ENCODE measurements at regions not wholly inside any gene's neighbourhood (a gene's known extent, or its start where the extent isn't known, plus 50 kb on each side); places are given as distances from the start of the nearest gene placed in this dataset.
A peak's percentile ranks its signal among the peaks of the same experiment; 100 is the strongest.
"Not testable (repeated sequence)": the region's sequence is repeated elsewhere in the genome, so short reads cannot be mapped to it uniquely, and the experiment has no call there.

DNA sequence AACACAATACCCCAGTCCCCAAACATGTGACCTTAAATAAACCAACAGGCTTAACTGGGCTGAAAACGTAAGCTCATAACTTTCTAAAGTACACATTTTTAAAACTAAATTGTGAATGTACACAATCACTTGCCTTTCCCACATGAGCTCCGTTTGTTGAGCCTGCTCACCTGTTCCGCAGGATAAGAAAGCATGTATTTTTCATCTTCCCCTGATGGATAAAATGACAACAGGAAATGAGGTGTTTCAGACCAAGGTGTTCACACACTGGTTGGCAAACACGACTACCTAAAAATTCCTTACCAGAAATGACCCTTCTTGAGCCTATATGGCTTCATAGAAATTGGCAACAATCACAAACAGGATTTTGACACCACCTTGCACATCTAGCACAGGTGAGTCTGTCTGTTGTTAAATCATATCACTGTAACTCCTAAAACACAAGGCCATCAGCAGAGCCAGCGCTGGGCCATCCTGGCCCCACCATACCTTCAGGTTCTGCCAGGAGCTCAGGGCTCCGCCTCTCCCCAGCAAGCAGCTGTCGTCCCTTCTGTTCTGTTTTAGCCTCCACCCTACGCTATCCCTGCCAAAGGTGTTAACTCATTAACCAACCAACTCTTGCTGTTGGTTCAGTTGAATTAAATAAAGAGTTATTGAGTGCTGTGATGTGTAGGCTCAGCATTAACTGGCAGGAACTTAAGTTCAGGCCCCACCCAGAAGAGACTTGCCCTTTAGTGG lies 73.6 kb upstream of the RNF32 start:
- TF ChIP-seq RAD21 (IDR thresholded peaks at IDR 0.05) (peak in 1 of 2 donors; percentile 6), YY1 (IDR thresholded peaks at IDR 0.05) (no peak), HNF4A (conservative IDR thresholded peaks at IDR 0.05) (peak in 1 of 2 donors; percentile 33), RXRA (IDR thresholded peaks at IDR 0.05) (peak in 1 of 2 donors; percentile 38)
- TF ChIP-seq, protein P1, sequence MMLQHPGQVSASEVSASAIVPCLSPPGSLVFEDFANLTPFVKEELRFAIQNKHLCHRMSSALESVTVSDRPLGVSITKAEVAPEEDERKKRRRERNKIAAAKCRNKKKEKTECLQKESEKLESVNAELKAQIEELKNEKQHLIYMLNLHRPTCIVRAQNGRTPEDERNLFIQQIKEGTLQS (IDR thresholded peaks at IDR 0.05): no peak
- H3K4me1 ChIP-seq (ENCODE audit: control insufficient read depth in 4 of 4, insufficient read depth in 4 of 4, low read length in 3 of 4): peaks cover 0 to 7% (median 2%) of the 10 kb centered on the region in 4 donors
- DNase-seq (ENCODE audit: low spot score): no peak
- H3K4me3 ChIP-seq (ENCODE audit: low read depth in 1 of 3, low read length in 3 of 3): no peak overlapping the region
- H3K27me3 ChIP-seq (ENCODE audit: control insufficient read depth in 4 of 4, insufficient read depth in 4 of 4, low read length in 3 of 4): no peaks in the 10 kb centered on the region
- no peak overlapping the region for H3K27ac ChIP-seq (ENCODE audit: low read depth in 1 of 2, low read length in 2 of 2)
- 62% methylated on average over 8 of the region's 8 CpGs for WGBS
- H3K36me3 ChIP-seq (ENCODE audit: control insufficient read depth in 4 of 4, insufficient read depth in 3 of 4, low read depth in 1 of 4, low read length in 3 of 4): no peaks in the 10 kb centered on the region
- H3K9me3 ChIP-seq (ENCODE audit: control insufficient read depth in 4 of 4, low read length in 3 of 4): no peaks in the 10 kb centered on the region
- no peak overlapping the region for H3K9ac ChIP-seq (ENCODE audit: low read depth in 1 of 2, low read length in 2 of 2)

DNA sequence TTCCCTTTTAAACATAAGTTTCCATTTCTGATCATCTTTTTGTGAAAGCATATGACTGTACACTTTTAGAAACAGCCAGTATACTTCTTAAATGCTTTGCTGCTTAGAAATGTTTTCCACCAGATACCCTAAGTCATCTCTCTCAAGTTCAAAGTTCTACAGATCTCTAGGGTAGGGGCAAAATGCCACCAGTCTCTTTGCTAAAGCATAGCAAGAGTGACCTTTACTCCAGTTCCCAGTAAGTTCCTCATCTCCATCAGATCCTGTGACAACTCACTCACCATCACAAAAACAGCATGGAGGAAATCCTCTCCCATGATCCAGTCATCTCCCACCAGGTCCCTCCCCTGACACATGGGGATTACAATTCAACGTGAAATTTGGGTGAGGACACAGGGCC lies 75.6 kb upstream of the RNF32 start:
- peak in 1 of 2 donors; percentile 13 for TF ChIP-seq RAD21 (IDR thresholded peaks at IDR 0.05)
- TF ChIP-seq RXRA (IDR thresholded peaks at IDR 0.05): peak; percentile 67 to 70
- peak; percentile 62 for TF ChIP-seq SP1 (IDR thresholded peaks at IDR 0.05)
- peak; percentile 17 for TF ChIP-seq HNF4G (IDR thresholded peaks at IDR 0.05)
- peak; percentile 76 to 79 for TF ChIP-seq HNF4A (conservative IDR thresholded peaks at IDR 0.05)
- 83% methylated on average over 1 of the region's 1 CpG for WGBS
- H3K4me3 ChIP-seq (ENCODE audit: low read depth in 1 of 3, low read length in 3 of 3); DNase-seq (ENCODE audit: low spot score); H3K27ac ChIP-seq (ENCODE audit: low read depth in 1 of 2, low read length in 2 of 2); H3K4me1 ChIP-seq (ENCODE audit: control insufficient read depth in 4 of 4, insufficient read depth in 4 of 4, low read length in 3 of 4); H3K9me3 ChIP-seq (ENCODE audit: control insufficient read depth in 4 of 4, low read length in 3 of 4); H3K36me3 ChIP-seq (ENCODE audit: control insufficient read depth in 4 of 4, insufficient read depth in 3 of 4, low read depth in 1 of 4, low read length in 3 of 4); H3K9ac ChIP-seq (ENCODE audit: low read depth in 1 of 2, low read length in 2 of 2); H3K27me3 ChIP-seq (ENCODE audit: control insufficient read depth in 4 of 4, insufficient read depth in 4 of 4, low read length in 3 of 4): not testable (repeated sequence)

DNA sequence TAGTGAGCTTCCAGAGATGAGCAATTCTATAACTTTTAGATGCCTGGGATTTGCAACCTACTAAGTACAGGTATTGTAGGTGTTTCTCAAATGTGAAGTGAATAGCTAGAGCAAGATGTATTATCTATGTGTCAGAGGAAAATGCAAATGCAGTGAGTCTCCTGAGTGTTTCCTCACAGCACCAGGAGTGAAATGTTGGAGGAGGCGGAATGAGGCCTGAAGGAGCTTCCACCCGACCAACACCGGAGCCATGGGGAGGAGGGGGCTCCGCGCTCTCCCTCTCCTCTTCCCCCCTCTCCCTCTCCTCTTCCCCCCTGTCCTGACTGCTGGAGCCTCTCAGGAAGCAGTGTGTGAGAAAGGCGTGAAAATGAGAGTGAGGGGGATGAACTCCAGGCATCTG lies 79.9 kb upstream of the RNF32 start:
- no peaks in the 10 kb centered on the region for H3K9me3 ChIP-seq (ENCODE audit: control insufficient read depth in 4 of 4, low read length in 3 of 4)
- DNase-seq (ENCODE audit: low spot score): no peak
- H3K36me3 ChIP-seq (ENCODE audit: control insufficient read depth in 4 of 4, insufficient read depth in 3 of 4, low read depth in 1 of 4, low read length in 3 of 4): no peaks in the 10 kb centered on the region
- H3K4me1 ChIP-seq (ENCODE audit: control insufficient read depth in 4 of 4, insufficient read depth in 4 of 4, low read length in 3 of 4): peaks cover 0 to 4% (median 2%) of the 10 kb centered on the region in 4 donors
- H3K9ac ChIP-seq (ENCODE audit: low read depth in 1 of 2, low read length in 2 of 2): no peak overlapping the region
- TF ChIP-seq HNF4A (conservative IDR thresholded peaks at IDR 0.05) (no peak), EGR1 (IDR thresholded peaks at IDR 0.05; ENCODE audit: low read depth in 2 of 2) (no peak), YY1 (IDR thresholded peaks at IDR 0.05) (no peak), GABPA (IDR thresholded peaks at IDR 0.05 in 1 of 2, conservative IDR thresholded peaks at IDR 0.05 in 1 of 2) (no peak), TAF1 (conservative IDR thresholded peaks at IDR 0.05) (no peak), JUND (IDR thresholded peaks at IDR 0.05) (no peak), FOXA2 (IDR thresholded peaks at IDR 0.05) (no peak), MAX (IDR thresholded peaks at IDR 0.05) (no peak), HNF4G (IDR thresholded peaks at IDR 0.05) (no peak), SP1 (IDR thresholded peaks at IDR 0.05) (no peak), FOXA1 (IDR thresholded peaks at IDR 0.05) (no peak), RAD21 (IDR thresholded peaks at IDR 0.05) (no peak), NR2F2 (IDR thresholded peaks at IDR 0.05) (no peak), RXRA (IDR thresholded peaks at IDR 0.05) (no peak)
- TF ChIP-seq, protein P1 (IDR thresholded peaks at IDR 0.05): no peak
- TF ChIP-seq, protein P2, sequence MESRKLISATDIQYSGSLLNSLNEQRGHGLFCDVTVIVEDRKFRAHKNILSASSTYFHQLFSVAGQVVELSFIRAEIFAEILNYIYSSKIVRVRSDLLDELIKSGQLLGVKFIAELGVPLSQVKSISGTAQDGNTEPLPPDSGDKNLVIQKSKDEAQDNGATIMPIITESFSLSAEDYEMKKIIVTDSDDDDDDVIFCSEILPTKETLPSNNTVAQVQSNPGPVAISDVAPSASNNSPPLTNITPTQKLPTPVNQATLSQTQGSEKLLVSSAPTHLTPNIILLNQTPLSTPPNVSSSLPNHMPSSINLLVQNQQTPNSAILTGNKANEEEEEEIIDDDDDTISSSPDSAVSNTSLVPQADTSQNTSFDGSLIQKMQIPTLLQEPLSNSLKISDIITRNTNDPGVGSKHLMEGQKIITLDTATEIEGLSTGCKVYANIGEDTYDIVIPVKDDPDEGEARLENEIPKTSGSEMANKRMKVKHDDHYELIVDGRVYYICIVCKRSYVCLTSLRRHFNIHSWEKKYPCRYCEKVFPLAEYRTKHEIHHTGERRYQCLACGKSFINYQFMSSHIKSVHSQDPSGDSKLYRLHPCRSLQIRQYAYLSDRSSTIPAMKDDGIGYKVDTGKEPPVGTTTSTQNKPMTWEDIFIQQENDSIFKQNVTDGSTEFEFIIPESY (IDR thresholded peaks at IDR 0.05): no peak
- TF ChIP-seq, protein P3, sequence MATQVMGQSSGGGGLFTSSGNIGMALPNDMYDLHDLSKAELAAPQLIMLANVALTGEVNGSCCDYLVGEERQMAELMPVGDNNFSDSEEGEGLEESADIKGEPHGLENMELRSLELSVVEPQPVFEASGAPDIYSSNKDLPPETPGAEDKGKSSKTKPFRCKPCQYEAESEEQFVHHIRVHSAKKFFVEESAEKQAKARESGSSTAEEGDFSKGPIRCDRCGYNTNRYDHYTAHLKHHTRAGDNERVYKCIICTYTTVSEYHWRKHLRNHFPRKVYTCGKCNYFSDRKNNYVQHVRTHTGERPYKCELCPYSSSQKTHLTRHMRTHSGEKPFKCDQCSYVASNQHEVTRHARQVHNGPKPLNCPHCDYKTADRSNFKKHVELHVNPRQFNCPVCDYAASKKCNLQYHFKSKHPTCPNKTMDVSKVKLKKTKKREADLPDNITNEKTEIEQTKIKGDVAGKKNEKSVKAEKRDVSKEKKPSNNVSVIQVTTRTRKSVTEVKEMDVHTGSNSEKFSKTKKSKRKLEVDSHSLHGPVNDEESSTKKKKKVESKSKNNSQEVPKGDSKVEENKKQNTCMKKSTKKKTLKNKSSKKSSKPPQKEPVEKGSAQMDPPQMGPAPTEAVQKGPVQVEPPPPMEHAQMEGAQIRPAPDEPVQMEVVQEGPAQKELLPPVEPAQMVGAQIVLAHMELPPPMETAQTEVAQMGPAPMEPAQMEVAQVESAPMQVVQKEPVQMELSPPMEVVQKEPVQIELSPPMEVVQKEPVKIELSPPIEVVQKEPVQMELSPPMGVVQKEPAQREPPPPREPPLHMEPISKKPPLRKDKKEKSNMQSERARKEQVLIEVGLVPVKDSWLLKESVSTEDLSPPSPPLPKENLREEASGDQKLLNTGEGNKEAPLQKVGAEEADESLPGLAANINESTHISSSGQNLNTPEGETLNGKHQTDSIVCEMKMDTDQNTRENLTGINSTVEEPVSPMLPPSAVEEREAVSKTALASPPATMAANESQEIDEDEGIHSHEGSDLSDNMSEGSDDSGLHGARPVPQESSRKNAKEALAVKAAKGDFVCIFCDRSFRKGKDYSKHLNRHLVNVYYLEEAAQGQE (IDR thresholded peaks at IDR 0.05): no peak
- TF ChIP-seq, protein P4, sequence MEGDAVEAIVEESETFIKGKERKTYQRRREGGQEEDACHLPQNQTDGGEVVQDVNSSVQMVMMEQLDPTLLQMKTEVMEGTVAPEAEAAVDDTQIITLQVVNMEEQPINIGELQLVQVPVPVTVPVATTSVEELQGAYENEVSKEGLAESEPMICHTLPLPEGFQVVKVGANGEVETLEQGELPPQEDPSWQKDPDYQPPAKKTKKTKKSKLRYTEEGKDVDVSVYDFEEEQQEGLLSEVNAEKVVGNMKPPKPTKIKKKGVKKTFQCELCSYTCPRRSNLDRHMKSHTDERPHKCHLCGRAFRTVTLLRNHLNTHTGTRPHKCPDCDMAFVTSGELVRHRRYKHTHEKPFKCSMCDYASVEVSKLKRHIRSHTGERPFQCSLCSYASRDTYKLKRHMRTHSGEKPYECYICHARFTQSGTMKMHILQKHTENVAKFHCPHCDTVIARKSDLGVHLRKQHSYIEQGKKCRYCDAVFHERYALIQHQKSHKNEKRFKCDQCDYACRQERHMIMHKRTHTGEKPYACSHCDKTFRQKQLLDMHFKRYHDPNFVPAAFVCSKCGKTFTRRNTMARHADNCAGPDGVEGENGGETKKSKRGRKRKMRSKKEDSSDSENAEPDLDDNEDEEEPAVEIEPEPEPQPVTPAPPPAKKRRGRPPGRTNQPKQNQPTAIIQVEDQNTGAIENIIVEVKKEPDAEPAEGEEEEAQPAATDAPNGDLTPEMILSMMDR (IDR thresholded peaks at IDR 0.05; ENCODE audit: low read depth, low read length, missing input control): no peak
- no peak overlapping the region for H3K27ac ChIP-seq (ENCODE audit: low read depth in 1 of 2, low read length in 2 of 2)
- H3K4me3 ChIP-seq (ENCODE audit: low read depth in 1 of 3, low read length in 3 of 3): no peak overlapping the region
- no peaks in the 10 kb centered on the region for H3K27me3 ChIP-seq (ENCODE audit: control insufficient read depth in 4 of 4, insufficient read depth in 4 of 4, low read length in 3 of 4)
- 74% methylated on average over 6 of the region's 6 CpGs for WGBS
